GM19468 (cell line): ENCODE measurements at regions not wholly inside any gene's neighbourhood (a gene's known extent, or its start where the extent isn't known, plus 50 kb on each side); places are given as distances from the start of the nearest gene placed in this dataset.
"Not testable (repeated sequence)": the region's sequence is repeated elsewhere in the genome, so short reads cannot be mapped to it uniquely, and the experiment has no call there.

Experiments
- ATAC-seq: cut with Tn5 transposase; IDR thresholded peaks from one replicate; pipeline ENCODE4 v1.9.1; 2021; ENCODE audit warnings: mild to moderate bottlenecking, moderate library complexity, moderate number of reproducible peaks; ENCODE audit not compliant: unreplicated experiment; ENCODE audit errors: extremely low read depth

- no peak for ATAC-seq
Observed at GRCh38 chr3:18086078-18086477, 339.1 kb downstream of the SATB1 start.

GRCh38 chr3:18085429-18085828 lies 339.7 kb downstream of the SATB1 start:
- ATAC-seq = no peak

DNA sequence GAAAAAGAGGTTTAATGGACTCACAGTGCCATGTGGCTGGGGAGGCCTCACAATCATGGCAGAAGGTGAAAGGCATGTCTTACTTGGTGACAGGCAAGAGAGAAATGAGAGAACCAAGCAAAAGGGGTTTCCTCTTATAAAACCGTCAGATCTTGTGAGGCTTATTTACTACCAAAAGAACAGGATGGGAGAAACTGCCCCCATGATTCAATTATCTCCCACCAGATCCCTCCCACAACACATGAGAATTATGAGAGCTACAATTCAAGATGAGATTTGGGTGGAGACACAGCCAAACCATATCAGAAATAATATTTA lies 340.8 kb upstream of the TBC1D5 start:
- ATAC-seq = not testable (repeated sequence)

GRCh38 chr3:18082551-18083272 lies 340.3 kb upstream of the TBC1D5 start:
- no peak for ATAC-seq

- no peak for ATAC-seq
Observed at GRCh38 chr3:18080198-18080689, 337.8 kb upstream of the TBC1D5 start.

GRCh38 chr3:18079739-18080138 lies 337.3 kb upstream of the TBC1D5 start:
- no peak for ATAC-seq

DNA sequence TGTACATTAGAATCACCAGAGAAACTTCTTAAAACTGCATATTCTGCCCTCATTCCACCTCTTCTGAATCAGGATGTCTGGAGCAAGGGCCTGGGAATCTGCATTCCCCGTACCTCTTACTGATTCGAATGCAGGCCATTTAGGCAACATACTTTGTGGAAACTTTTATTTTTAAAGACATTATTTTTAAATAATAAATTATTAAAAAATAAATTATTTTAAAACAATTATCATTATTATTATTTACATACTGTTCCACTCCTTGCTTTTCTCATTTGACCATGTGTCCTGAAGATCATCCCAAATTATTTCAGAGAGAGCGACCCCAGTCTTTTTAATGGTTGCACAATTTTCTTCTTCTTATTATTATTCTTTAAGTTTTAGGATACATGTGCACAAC lies 336.6 kb upstream of the TBC1D5 start:
- ATAC-seq = no peak

DNA sequence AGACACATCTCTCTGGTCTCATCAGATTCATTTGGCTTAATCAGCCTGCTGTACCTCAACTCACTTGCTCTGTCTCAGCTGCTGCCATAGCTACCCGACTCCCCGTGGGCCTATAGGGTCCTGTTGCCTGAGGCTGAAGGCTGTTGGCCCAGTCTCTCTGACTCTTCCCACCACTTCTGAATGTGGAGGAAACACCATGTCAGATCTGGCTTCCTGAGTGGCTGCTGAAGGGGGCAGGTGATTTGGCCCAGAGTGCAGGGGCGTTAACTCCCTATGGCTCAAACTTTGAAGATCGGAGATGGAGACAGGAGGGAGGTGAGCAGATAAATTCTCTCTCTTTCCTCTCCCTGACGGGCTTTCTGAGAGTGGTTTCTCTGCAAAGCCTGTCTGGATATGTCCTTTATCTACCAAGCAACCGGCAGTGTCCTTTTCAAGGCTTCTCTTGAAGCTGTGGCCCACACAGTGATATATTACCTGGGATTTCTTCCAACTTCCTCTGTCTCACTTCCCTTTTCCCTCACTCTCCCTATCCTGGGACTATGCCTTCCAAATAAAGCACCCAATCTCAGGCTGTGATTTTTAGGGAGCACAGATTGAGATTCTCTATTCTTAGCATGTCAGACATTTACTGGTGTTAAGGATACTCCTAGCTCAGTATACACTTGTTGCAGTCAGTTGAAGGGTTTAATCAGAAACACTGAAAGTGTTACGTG lies 334.9 kb upstream of the TBC1D5 start:
- ATAC-seq = no peak

DNA sequence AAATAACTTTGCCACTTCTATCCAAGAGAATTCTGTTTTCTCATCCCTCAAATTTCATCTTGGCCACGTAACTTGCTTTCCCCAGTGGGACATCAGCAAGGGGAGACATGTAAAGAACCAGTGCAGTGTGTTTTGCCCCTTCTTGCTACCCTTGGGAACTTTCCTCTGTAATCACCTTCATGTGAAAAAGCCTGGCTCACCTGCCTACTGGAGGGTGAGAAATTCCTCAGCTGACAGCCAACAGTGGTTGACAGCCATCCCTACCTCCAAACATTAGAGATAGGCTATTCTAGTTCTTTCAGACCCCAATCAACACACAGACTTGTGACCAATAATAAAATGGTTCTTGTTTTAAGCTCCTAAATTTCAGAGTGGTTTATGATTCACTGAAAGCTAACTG lies 333.9 kb upstream of the TBC1D5 start:
- no peak for ATAC-seq

- no peak for ATAC-seq
Observed at GRCh38 chr3:18075799-18076198, 333.4 kb upstream of the TBC1D5 start.

DNA sequence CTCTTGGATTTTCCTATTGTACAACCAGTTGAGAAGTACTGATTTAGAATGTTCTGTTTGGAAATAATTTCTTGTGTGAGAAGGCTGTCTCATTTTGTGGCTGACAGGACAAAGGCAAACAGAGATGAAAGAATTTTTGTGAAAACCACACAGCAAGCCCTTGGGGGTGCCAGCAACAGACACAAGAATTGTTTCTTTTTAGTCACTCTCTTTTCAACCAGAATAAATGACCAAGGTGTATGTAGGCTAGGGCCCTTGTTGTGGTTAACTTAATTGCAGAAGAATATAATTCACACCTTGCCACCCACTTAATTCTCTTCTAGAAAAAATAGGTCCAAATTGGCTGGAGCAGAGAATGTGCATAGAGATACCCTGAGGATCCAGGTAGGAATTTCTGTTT lies 329.4 kb upstream of the TBC1D5 start:
- ATAC-seq = no peak

GRCh38 chr3:18070944-18071343 lies 328.5 kb upstream of the TBC1D5 start:
- ATAC-seq = no peak

DNA sequence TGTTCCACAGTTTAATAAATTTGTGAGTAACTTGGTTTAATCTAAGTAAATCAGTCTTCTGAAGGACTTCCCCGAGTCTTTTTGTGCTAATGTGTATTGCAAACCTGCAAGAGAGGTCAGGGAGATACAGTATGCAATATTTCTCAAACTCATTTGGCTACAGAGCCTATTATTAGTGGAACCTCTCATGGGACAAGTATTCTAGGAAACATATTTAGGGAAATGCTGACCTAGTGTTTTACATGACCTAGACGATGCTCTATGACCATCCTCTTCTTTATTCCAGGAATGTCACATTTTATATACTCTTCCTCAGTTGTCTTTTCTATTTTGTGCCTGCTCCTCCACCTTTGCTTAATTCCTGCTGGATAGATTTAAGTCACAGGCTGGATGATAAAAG lies 327.8 kb upstream of the TBC1D5 start:
- ATAC-seq = no peak

DNA sequence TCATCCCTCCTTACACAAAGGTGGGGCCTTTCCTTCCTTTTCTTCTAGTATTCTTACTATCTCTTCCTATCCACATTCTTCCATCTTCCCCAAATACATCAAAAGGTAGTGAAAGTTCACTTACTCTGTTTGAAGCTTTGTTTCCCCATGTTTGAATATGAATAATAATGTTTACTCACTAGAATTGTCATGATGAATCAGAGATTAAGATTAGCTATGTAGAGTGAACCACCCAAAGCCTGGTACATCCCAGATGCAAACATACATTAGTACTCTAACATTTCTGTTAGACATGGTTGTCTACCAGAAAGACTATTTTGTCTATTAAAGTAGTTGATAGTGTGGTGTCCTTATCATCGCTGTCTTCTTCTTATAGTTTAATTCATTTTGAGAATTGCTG lies 327.1 kb upstream of the TBC1D5 start:
- no peak for ATAC-seq

GRCh38 chr3:18066899-18067582 lies 324.6 kb upstream of the TBC1D5 start:
- no peak for ATAC-seq

DNA sequence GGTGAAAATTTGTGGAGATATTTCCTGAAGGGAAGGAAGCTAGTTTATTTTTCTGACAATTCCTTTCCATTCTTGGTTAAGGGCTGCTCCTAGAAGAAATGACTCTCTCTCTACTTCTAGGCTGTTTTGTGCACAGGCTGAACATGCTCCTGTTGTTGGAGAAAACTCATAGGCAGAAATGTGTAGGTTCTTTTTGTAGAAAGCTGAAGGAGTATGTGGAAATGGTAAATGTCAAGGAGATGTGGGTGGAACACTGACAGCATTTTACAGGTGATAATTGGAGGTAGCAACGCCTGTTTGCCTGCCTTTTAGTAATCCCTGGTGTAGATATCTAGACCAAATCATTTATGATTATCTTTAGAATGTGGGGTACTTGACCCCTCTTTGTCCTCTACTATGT lies 322.2 kb upstream of the TBC1D5 start:
- no peak for ATAC-seq

GRCh38 chr3:18062657-18063025 lies 320.2 kb upstream of the TBC1D5 start:
- no peak for ATAC-seq

DNA sequence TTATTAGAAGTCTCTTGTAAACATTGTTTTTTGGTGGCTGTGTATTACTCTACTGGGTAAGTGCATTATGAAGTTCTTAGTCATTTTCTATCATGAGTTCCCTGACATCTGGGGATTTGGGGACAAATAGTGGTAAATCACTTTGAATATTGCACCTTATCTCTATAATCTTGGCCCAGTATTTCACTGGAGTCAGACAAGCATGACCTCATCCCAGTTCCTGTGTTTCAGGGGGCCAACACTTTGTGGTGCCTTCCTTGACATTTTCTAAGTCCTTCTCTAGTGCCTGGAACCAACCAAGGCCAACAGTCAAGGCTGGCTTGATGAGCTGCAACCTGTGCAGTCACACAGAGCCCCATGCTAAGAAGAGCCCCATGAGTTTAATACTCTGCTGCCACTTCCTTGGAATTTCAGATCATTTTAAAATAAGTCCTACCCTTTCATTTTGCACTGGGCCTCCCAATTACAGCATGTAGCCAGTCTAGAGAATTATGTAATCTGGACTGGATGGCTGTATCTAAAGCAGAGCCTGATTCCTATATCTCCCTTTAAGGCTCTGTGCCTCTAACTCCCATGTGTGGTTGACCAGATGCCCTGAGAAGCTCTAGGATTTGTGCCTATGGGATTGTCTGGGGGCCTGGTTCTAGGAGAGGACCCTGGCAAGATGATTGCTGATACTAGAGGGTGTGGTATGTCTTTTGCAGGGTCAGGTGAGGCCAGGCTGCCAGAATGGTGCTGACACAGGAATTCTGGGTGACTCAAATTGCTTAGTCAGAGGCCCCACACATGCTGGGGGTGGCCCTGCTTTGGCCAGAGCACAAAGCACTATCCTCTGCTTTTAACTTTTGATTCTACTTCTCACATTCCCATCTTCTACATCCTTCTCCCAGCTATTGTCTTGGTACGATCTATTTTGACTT lies 319.6 kb upstream of the TBC1D5 start:
- ATAC-seq = no peak

DNA sequence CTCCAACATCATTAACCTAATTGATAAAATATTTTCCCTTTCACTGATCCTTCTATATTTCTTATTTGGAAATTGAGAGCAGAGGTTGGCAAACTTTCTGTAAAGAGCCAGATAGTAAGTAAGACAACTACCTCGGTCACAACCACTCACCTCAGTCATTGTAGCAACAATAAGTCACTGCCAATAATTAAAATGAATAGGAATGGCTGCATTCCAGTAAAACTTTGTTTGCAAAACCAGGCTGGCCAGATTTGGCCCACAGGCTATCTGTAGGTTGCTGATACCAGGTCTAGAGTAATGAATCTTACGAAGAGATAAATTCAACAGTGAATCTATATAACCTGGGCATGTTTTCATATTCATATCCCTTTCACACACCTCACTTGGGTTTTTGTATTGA lies 316.2 kb upstream of the TBC1D5 start:
- ATAC-seq = no peak

GRCh38 chr3:18057471-18058091 lies 315.1 kb upstream of the TBC1D5 start:
- ATAC-seq = no peak
